ENCODE measurements at regions not wholly inside any gene's neighbourhood (a gene's known extent, or its start where the extent isn't known, plus 50 kb on each side); places are given as distances from the start of the nearest gene placed in this dataset.

- no peaks in the 10 kb centered on the region for H3K4me1 Mint-ChIP-seq
Measured at GRCh38 chr5:4339949-4340348, 744.3 kb downstream of the IRX1 start.

GRCh38 chr5:4345850-4346249 lies 750.2 kb downstream of the IRX1 start:
- H3K27me3 Mint-ChIP-seq = no peaks in the 10 kb centered on the region
- H3K27ac Mint-ChIP-seq = no peak overlapping the region
- intact Hi-C loops (cut with micrococcal nuclease) = no loop called here
- no peak overlapping the region for H3K4me3 Mint-ChIP-seq
- no peak for DNase-seq
- no peaks in the 10 kb centered on the region for H3K4me1 Mint-ChIP-seq
- no peaks in the 10 kb centered on the region for H3K36me3 Mint-ChIP-seq (ENCODE audit: low read depth)
- peaks cover 16% of the 10 kb centered on the region for H3K9me3 Mint-ChIP-seq

More at GRCh38 chr5:4339949-4340348, 744.3 kb downstream of the IRX1 start:
- H3K27ac Mint-ChIP-seq = no peak overlapping the region
- H3K36me3 Mint-ChIP-seq (ENCODE audit: low read depth) = no peaks in the 10 kb centered on the region
- intact Hi-C loops (cut with micrococcal nuclease) = no loop called here
- no peak for DNase-seq
- H3K4me3 Mint-ChIP-seq = no peak overlapping the region
- H3K27me3 Mint-ChIP-seq = no peaks in the 10 kb centered on the region
- peaks cover 8% of the 10 kb centered on the region for H3K9me3 Mint-ChIP-seq

- Mint-ChIP-seq H3K4me3 (no peak overlapping the region), H3K36me3 (ENCODE audit: low read depth) (no peaks in the 10 kb centered on the region), H3K27me3 (no peaks in the 10 kb centered on the region), H3K4me1 (no peaks in the 10 kb centered on the region), H3K27ac (no peak overlapping the region), H3K9me3 (peaks cover 12% of the 10 kb centered on the region)
- DNase-seq = no peak
- intact Hi-C loops (cut with micrococcal nuclease) = no loop called here
Measured at GRCh38 chr5:4348423-4348822, 752.8 kb downstream of the IRX1 start.

GRCh38 chr5:4348919-4349318 lies 753.3 kb downstream of the IRX1 start:
- Mint-ChIP-seq H3K36me3 (ENCODE audit: low read depth) (no peaks in the 10 kb centered on the region), H3K4me3 (no peak overlapping the region), H3K9me3 (peaks cover 12% of the 10 kb centered on the region), H3K27me3 (no peaks in the 10 kb centered on the region), H3K27ac (no peak overlapping the region), H3K4me1 (no peaks in the 10 kb centered on the region)
- intact Hi-C loops (cut with micrococcal nuclease) = no loop called here
- DNase-seq = no peak

- no peaks in the 10 kb centered on the region for H3K27me3 Mint-ChIP-seq
- intact Hi-C loops (cut with micrococcal nuclease) = no loop called here
- H3K4me1 Mint-ChIP-seq = no peaks in the 10 kb centered on the region
Measured at GRCh38 chr5:4356201-4356600, 760.6 kb downstream of the IRX1 start.

GRCh38 chr5:4359847-4360246 lies 764.2 kb downstream of the IRX1 start:
- Mint-ChIP-seq H3K4me1 (no peaks in the 10 kb centered on the region), H3K36me3 (ENCODE audit: low read depth) (no peaks in the 10 kb centered on the region), H3K27me3 (no peaks in the 10 kb centered on the region), H3K4me3 (no peak overlapping the region), H3K27ac (no peak overlapping the region), H3K9me3 (peaks cover 17% of the 10 kb centered on the region)
- no peak for DNase-seq
- intact Hi-C loops (cut with micrococcal nuclease) = no loop called here

More at GRCh38 chr5:4356201-4356600, 760.6 kb downstream of the IRX1 start:
- no peak for DNase-seq
- H3K27ac Mint-ChIP-seq = no peak overlapping the region
- no peaks in the 10 kb centered on the region for H3K36me3 Mint-ChIP-seq (ENCODE audit: low read depth)
- H3K9me3 Mint-ChIP-seq = peaks cover 20% of the 10 kb centered on the region
- H3K4me3 Mint-ChIP-seq = no peak overlapping the region

GRCh38 chr5:4361753-4362152 lies 766.1 kb downstream of the IRX1 start:
- Mint-ChIP-seq H3K27me3 (no peaks in the 10 kb centered on the region), H3K36me3 (ENCODE audit: low read depth) (no peaks in the 10 kb centered on the region), H3K4me1 (no peaks in the 10 kb centered on the region), H3K9me3 (peaks cover 11% of the 10 kb centered on the region), H3K27ac (no peak overlapping the region), H3K4me3 (no peak overlapping the region)
- no peak for DNase-seq
- intact Hi-C loops (cut with micrococcal nuclease) = no loop called here

GRCh38 chr5:4362411-4362810 lies 766.8 kb downstream of the IRX1 start:
- DNase-seq = no peak
- H3K4me3 Mint-ChIP-seq = no peak overlapping the region
- no peaks in the 10 kb centered on the region for H3K4me1 Mint-ChIP-seq
- no peaks in the 10 kb centered on the region for H3K36me3 Mint-ChIP-seq (ENCODE audit: low read depth)
- H3K27me3 Mint-ChIP-seq = no peaks in the 10 kb centered on the region
- H3K9me3 Mint-ChIP-seq = peaks cover 11% of the 10 kb centered on the region
- H3K27ac Mint-ChIP-seq = no peak overlapping the region
- intact Hi-C loops (cut with micrococcal nuclease) = no loop called here

- Mint-ChIP-seq H3K4me1 (no peaks in the 10 kb centered on the region), H3K27ac (no peak overlapping the region)
- intact Hi-C loops (cut with micrococcal nuclease) = no loop called here
Measured at GRCh38 chr5:4363045-4363444, 767.4 kb downstream of the IRX1 start.

GRCh38 chr5:4366628-4367027 lies 771.0 kb downstream of the IRX1 start:
- no peaks in the 10 kb centered on the region for H3K9me3 Mint-ChIP-seq
- H3K27me3 Mint-ChIP-seq = no peaks in the 10 kb centered on the region
- no peak overlapping the region for H3K4me3 Mint-ChIP-seq
- H3K27ac Mint-ChIP-seq = no peak overlapping the region
- no peaks in the 10 kb centered on the region for H3K4me1 Mint-ChIP-seq
- no peak for DNase-seq
- no peaks in the 10 kb centered on the region for H3K36me3 Mint-ChIP-seq (ENCODE audit: low read depth)
- intact Hi-C loops (cut with micrococcal nuclease) = no loop called here

More at GRCh38 chr5:4363045-4363444, 767.4 kb downstream of the IRX1 start:
- DNase-seq = no peak
- Mint-ChIP-seq H3K9me3 (peaks cover 8% of the 10 kb centered on the region), H3K27me3 (no peaks in the 10 kb centered on the region), H3K4me3 (no peak overlapping the region), H3K36me3 (ENCODE audit: low read depth) (no peaks in the 10 kb centered on the region)

GRCh38 chr5:4370218-4370617 lies 769.9 kb upstream of the ADAMTS16 start:
- Mint-ChIP-seq H3K4me1 (no peaks in the 10 kb centered on the region), H3K27ac (no peak overlapping the region), H3K4me3 (no peak overlapping the region), H3K9me3 (no peaks in the 10 kb centered on the region), H3K36me3 (ENCODE audit: low read depth) (no peaks in the 10 kb centered on the region), H3K27me3 (no peaks in the 10 kb centered on the region)
- no peak for DNase-seq
- intact Hi-C loops (cut with micrococcal nuclease) = no loop called here

- H3K27me3 Mint-ChIP-seq = no peaks in the 10 kb centered on the region
- H3K27ac Mint-ChIP-seq = no peak overlapping the region
- no peak for DNase-seq
- H3K9me3 Mint-ChIP-seq = no peaks in the 10 kb centered on the region
- H3K4me3 Mint-ChIP-seq = no peak overlapping the region
- H3K36me3 Mint-ChIP-seq (ENCODE audit: low read depth) = no peaks in the 10 kb centered on the region
- intact Hi-C loops (cut with micrococcal nuclease) = no loop called here
- no peaks in the 10 kb centered on the region for H3K4me1 Mint-ChIP-seq
Measured at GRCh38 chr5:4372481-4372880, 767.6 kb upstream of the ADAMTS16 start.

GRCh38 chr5:4373051-4373820 lies 766.9 kb upstream of the ADAMTS16 start:
- Mint-ChIP-seq H3K27me3 (no peaks in the 10 kb centered on the region), H3K4me1 (no peaks in the 10 kb centered on the region), H3K27ac (no peak overlapping the region), H3K9me3 (no peaks in the 10 kb centered on the region), H3K36me3 (ENCODE audit: low read depth) (no peaks in the 10 kb centered on the region), H3K4me3 (no peak overlapping the region)
- intact Hi-C loops (cut with micrococcal nuclease) = no loop called here
- DNase-seq = no peak

GRCh38 chr5:4374866-4375265 lies 765.3 kb upstream of the ADAMTS16 start:
- no peak for DNase-seq
- intact Hi-C loops (cut with micrococcal nuclease) = no loop called here
- no peak overlapping the region for H3K27ac Mint-ChIP-seq
- no peaks in the 10 kb centered on the region for H3K36me3 Mint-ChIP-seq (ENCODE audit: low read depth)
- H3K27me3 Mint-ChIP-seq = no peaks in the 10 kb centered on the region
- no peaks in the 10 kb centered on the region for H3K9me3 Mint-ChIP-seq
- H3K4me3 Mint-ChIP-seq = no peak overlapping the region
- H3K4me1 Mint-ChIP-seq = no peaks in the 10 kb centered on the region

GRCh38 chr5:4375640-4376039 lies 764.5 kb upstream of the ADAMTS16 start:
- Mint-ChIP-seq H3K36me3 (ENCODE audit: low read depth) (no peaks in the 10 kb centered on the region), H3K9me3 (no peaks in the 10 kb centered on the region), H3K27me3 (no peaks in the 10 kb centered on the region), H3K27ac (no peak overlapping the region), H3K4me1 (no peaks in the 10 kb centered on the region), H3K4me3 (no peak overlapping the region)
- intact Hi-C loops (cut with micrococcal nuclease) = no loop called here
- DNase-seq = no peak
